ENCODE measurements at regions not wholly inside any gene's neighbourhood (a gene's known extent, or its start where the extent isn't known, plus 50 kb on each side); places are given as distances from the start of the nearest gene placed in this dataset.

- Mint-ChIP-seq H3K4me1 (peaks cover 54% of the 10 kb centered on the region), H3K36me3 (ENCODE audit: low read depth) (no peaks in the 10 kb centered on the region), H3K4me3 (no peak overlapping the region), H3K27me3 (ENCODE audit: low read depth) (peaks cover 5% of the 10 kb centered on the region), H3K9me3 (no peaks in the 10 kb centered on the region), H3K27ac (peak overlapping the region in 2 of 3 experiments; percentile 1 to 29)
- no peak for TF ChIP-seq CTCF (IDR thresholded peaks at IDR 0.05; ENCODE audit: unreplicated experiment in 3 of 3)
These were observed 128.1 kb upstream of the MAP1LC3B2 start for GRCh38 chr12:116430911-116431565.

GRCh38 chr12:116431677-116432300, 127.4 kb upstream of the MAP1LC3B2 start:
- Mint-ChIP-seq H3K4me1 (peaks cover 54% of the 10 kb centered on the region), H3K36me3 (ENCODE audit: low read depth) (no peaks in the 10 kb centered on the region), H3K27me3 (ENCODE audit: low read depth) (peaks cover 10% of the 10 kb centered on the region), H3K9me3 (no peaks in the 10 kb centered on the region), H3K27ac (peak overlapping the region in 2 of 3 experiments; percentile 29 to 57), H3K4me3 (no peak overlapping the region)
- TF ChIP-seq CTCF (IDR thresholded peaks at IDR 0.05; ENCODE audit: unreplicated experiment in 3 of 3), result no peak

- H3K9me3 Mint-ChIP-seq, result no peaks in the 10 kb centered on the region
- H3K4me1 Mint-ChIP-seq, result peaks cover 52% of the 10 kb centered on the region
- H3K4me3 Mint-ChIP-seq, result no peak overlapping the region
- TF ChIP-seq CTCF (IDR thresholded peaks at IDR 0.05; ENCODE audit: unreplicated experiment in 3 of 3), result no peak
- no peaks in the 10 kb centered on the region for H3K36me3 Mint-ChIP-seq (ENCODE audit: low read depth)
- peak overlapping the region in 2 of 3 experiments; percentile 29 to 57 for H3K27ac Mint-ChIP-seq
- H3K27me3 Mint-ChIP-seq (ENCODE audit: low read depth), result peaks cover 8% of the 10 kb centered on the region
These were observed 126.8 kb upstream of the MAP1LC3B2 start for GRCh38 chr12:116432314-116432750.

- H3K4me1 Mint-ChIP-seq, result peaks cover 54% of the 10 kb centered on the region
- peaks cover 6% of the 10 kb centered on the region for H3K27me3 Mint-ChIP-seq (ENCODE audit: low read depth)
- no peak overlapping the region for H3K4me3 Mint-ChIP-seq
- peak overlapping the region in 2 of 3 experiments; percentile 5 to 49 for H3K27ac Mint-ChIP-seq
- H3K9me3 Mint-ChIP-seq, result no peaks in the 10 kb centered on the region
- no peaks in the 10 kb centered on the region for H3K36me3 Mint-ChIP-seq (ENCODE audit: low read depth)
- no peak for TF ChIP-seq CTCF (IDR thresholded peaks at IDR 0.05; ENCODE audit: unreplicated experiment in 3 of 3)
These were observed 125.9 kb upstream of the MAP1LC3B2 start for GRCh38 chr12:116433249-116433648.

GRCh38 chr12:116434155-116435011, 124.8 kb upstream of the MAP1LC3B2 start:
- Mint-ChIP-seq H3K9me3 (no peaks in the 10 kb centered on the region), H3K4me1 (peaks cover 49% of the 10 kb centered on the region), H3K36me3 (ENCODE audit: low read depth) (no peaks in the 10 kb centered on the region), H3K27ac (peak overlapping the region; percentile 77 to 85 (median 78)), H3K4me3 (peak overlapping the region; percentile 14 to 46 (median 27)), H3K27me3 (ENCODE audit: low read depth) (peaks cover 6% of the 10 kb centered on the region)
- TF ChIP-seq CTCF (IDR thresholded peaks at IDR 0.05; ENCODE audit: unreplicated experiment in 3 of 3), result no peak

Data from nephron (organoid).